Naive thymus-derived CD4-positive, alpha-beta T cell (primary cell): ENCODE measurements at regions not wholly inside any gene's neighbourhood (a gene's known extent, or its start where the extent isn't known, plus 50 kb on each side); places are given as distances from the start of the nearest gene placed in this dataset.
"Not testable (repeated sequence)": the region's sequence is repeated elsewhere in the genome, so short reads cannot be mapped to it uniquely, and the experiment has no call there.

ENCODE experiments used
- ATAC-seq: fragments of 150-1000 bp; cut with Tn5 transposase; 2 replicates; pipeline ENCODE4 v1.10.0; 2021; ENCODE audit warnings: mild to moderate bottlenecking, moderate library complexity
- CTCF ChIA-PET: fragments of 350-600 bp; sonication (Branson Sonifier 250); formaldehyde crosslinking; loops from one replicate; lab custom pipeline; 2021; ENCODE audit warnings: antibody characterized with exemption; lab: Charles Lee
- POLR2A ChIA-PET: fragments of 350-600 bp; sonication (Branson Sonifier 250); formaldehyde crosslinking; loops from one replicate; lab custom pipeline; 2021; ENCODE audit warnings: antibody characterized with exemption, inconsistent platforms; lab: Charles Lee
- DNase-seq, 9 donors: peaks; one replicate each; pipeline versions ENCODE4 v3.0.0 to v3.0.0-alpha.2; 2020 to 2022; ENCODE audit warnings: mixed read lengths in 1 of 9
- H3K27ac ChIP-seq: one replicate; pipeline ENCODE4 v1.7.0; 2013; ENCODE audit warnings: mild to moderate bottlenecking, low read depth, low read length, moderate library complexity
- H3K27me3 ChIP-seq, 2 donors: one replicate each; pipeline ENCODE4 v1.7.0; 2013; ENCODE audit warnings: low read length in 2 of 2, mild to moderate bottlenecking in 2 of 2, moderate library complexity in 2 of 2; ENCODE audit not compliant: control insufficient read depth in 2 of 2, insufficient read depth in 2 of 2
- H3K36me3 ChIP-seq, 3 experiments: 1 replicate in 2 of 3; 2 replicates in 1 of 3; pipeline ENCODE4 v1.7.0; 2013; ENCODE audit warnings: low read length in 3 of 3, mild to moderate bottlenecking in 3 of 3, moderate library complexity in 1 of 3; ENCODE audit not compliant: insufficient read depth in 3 of 3, control insufficient read depth in 2 of 3
- H3K4me1 ChIP-seq, 2 donors: one replicate each; pipeline ENCODE4 v1.7.0; 2013; ENCODE audit warnings: low read length in 2 of 2, mild to moderate bottlenecking in 2 of 2, moderate library complexity in 1 of 2; ENCODE audit not compliant: control insufficient read depth in 2 of 2, insufficient read depth in 2 of 2
- H3K4me3 ChIP-seq: 2 replicates; pipeline ENCODE4 v1.7.0; 2013; ENCODE audit warnings: mild to moderate bottlenecking, low read length
- H3K9me3 ChIP-seq, 3 experiments: 1 replicate in 2 of 3; 2 replicates in 1 of 3; pipeline ENCODE4 v1.7.0; 2013; ENCODE audit warnings: low read length in 3 of 3; ENCODE audit not compliant: control insufficient read depth in 2 of 3
- H3K27ac Mint-ChIP-seq, 9 donors: one replicate each; pipeline ENCODE4 v1.8.0; 2020 to 2022; ENCODE audit warnings: mixed read lengths in 9 of 9, mild to moderate bottlenecking in 8 of 9, moderate library complexity in 5 of 9, inconsistent platforms in 2 of 9
- H3K27me3 Mint-ChIP-seq, 5 donors: one replicate each; pipeline ENCODE4 v1.8.0; 2021 to 2022; ENCODE audit warnings: mixed read lengths in 5 of 5, mild to moderate bottlenecking in 1 of 5
- H3K36me3 Mint-ChIP-seq, 5 donors: one replicate each; pipeline ENCODE4 v1.8.0; 2020 to 2022; ENCODE audit warnings: mixed read lengths in 5 of 5, mild to moderate bottlenecking in 3 of 5, inconsistent platforms in 1 of 5
- H3K4me1 Mint-ChIP-seq, 7 donors: one replicate each; pipeline ENCODE4 v1.8.0; 2020 to 2022; ENCODE audit warnings: mixed read lengths in 7 of 7, mild to moderate bottlenecking in 3 of 7, inconsistent platforms in 1 of 7
- H3K4me3 Mint-ChIP-seq, 10 donors: one replicate each; pipeline ENCODE4 v1.8.0; 2020 to 2022; ENCODE audit warnings: mild to moderate bottlenecking in 10 of 10, mixed read lengths in 10 of 10, moderate library complexity in 6 of 10, inconsistent platforms in 2 of 10
- H3K9me3 Mint-ChIP-seq, 11 donors: one replicate each; pipeline ENCODE4 v1.8.0; 2020 to 2022; ENCODE audit warnings: mixed read lengths in 11 of 11, mild to moderate bottlenecking in 4 of 11, inconsistent platforms in 1 of 11, moderate library complexity in 1 of 11
- intact Hi-C, 2 donors: fragments of 100-400 bp; cut with micrococcal nuclease; formaldehyde crosslinking; loops; one replicate each; pipeline ENCODE4 v1.15.1; 2023

- Mint-ChIP-seq H3K4me3 (no peak overlapping the region), H3K27ac (peak overlapping the region in 1 of 9 donors; percentile 10), H3K27me3 (peaks cover 0 to 5% (median 5%) of the 10 kb centered on the region in 5 donors), H3K9me3 (no peaks in the 10 kb centered on the region), H3K4me1 (no peaks in the 10 kb centered on the region), H3K36me3 (no peaks in the 10 kb centered on the region)
- ATAC-seq (no peak), DNase-seq (no peak)
- no peaks in the 10 kb centered on the region for H3K9me3 ChIP-seq
- no peaks in the 10 kb centered on the region for H3K27me3 ChIP-seq
- H3K36me3 ChIP-seq: no peaks in the 10 kb centered on the region
- POLR2A ChIA-PET: no interaction called here
- H3K4me3 ChIP-seq: no peak overlapping the region
- intact Hi-C loops: no loop called here
- CTCF ChIA-PET: no interaction called here
- H3K27ac ChIP-seq: no peak overlapping the region
- no peaks in the 10 kb centered on the region for H3K4me1 ChIP-seq
Measured at GRCh38 chr12:124153392-124153791, 141.5 kb upstream of the RFLNA start.

- Histone ChIP-seq H3K27ac (no peak overlapping the region), H3K27me3 (no peaks in the 10 kb centered on the region), H3K36me3 (no peaks in the 10 kb centered on the region), H3K4me1 (no peaks in the 10 kb centered on the region), H3K4me3 (no peak overlapping the region), H3K9me3 (no peaks in the 10 kb centered on the region)
- no peaks in the 10 kb centered on the region for H3K9me3 Mint-ChIP-seq
- no peaks in the 10 kb centered on the region for H3K4me1 Mint-ChIP-seq
- H3K27ac Mint-ChIP-seq: no peak overlapping the region
- no peaks in the 10 kb centered on the region for H3K36me3 Mint-ChIP-seq
- ATAC-seq (no peak), DNase-seq (no peak)
- intact Hi-C loops: no loop called here
- H3K4me3 Mint-ChIP-seq: no peak overlapping the region
- peaks cover 0 to 5% (median 0%) of the 10 kb centered on the region in 5 donors for H3K27me3 Mint-ChIP-seq
- CTCF ChIA-PET: no interaction called here
- POLR2A ChIA-PET: no interaction called here
Measured at GRCh38 chr12:124157406-124157805, 137.5 kb upstream of the RFLNA start.

- no peak overlapping the region for H3K4me3 Mint-ChIP-seq
- Histone ChIP-seq H3K36me3 (no peaks in the 10 kb centered on the region), H3K4me3 (no peak overlapping the region), H3K27me3 (no peaks in the 10 kb centered on the region), H3K27ac (no peak overlapping the region), H3K4me1 (no peaks in the 10 kb centered on the region), H3K9me3 (no peaks in the 10 kb centered on the region)
- peaks cover 0 to 2% (median 0%) of the 10 kb centered on the region in 11 donors for H3K9me3 Mint-ChIP-seq
- no peak overlapping the region for H3K27ac Mint-ChIP-seq
- no peaks in the 10 kb centered on the region for H3K4me1 Mint-ChIP-seq
- CTCF ChIA-PET: no interaction called here
- DNase-seq (no peak), ATAC-seq (no peak)
- POLR2A ChIA-PET: no interaction called here
- H3K36me3 Mint-ChIP-seq: no peaks in the 10 kb centered on the region
- intact Hi-C loops: loop anchor here (5.0 to 10.0 kb wide), 2 partner anchors 605 to 608 kb away; no protein-coding TSS in a partner anchor
- peaks cover 0 to 5% (median 0%) of the 10 kb centered on the region in 5 donors for H3K27me3 Mint-ChIP-seq
Measured at GRCh38 chr12:124159655-124160054, 135.2 kb upstream of the RFLNA start.

GRCh38 chr12:124160097-124160756 lies 134.7 kb upstream of the RFLNA start:
- POLR2A ChIA-PET: no interaction called here
- CTCF ChIA-PET: no interaction called here
- Mint-ChIP-seq H3K36me3 (no peaks in the 10 kb centered on the region), H3K4me1 (no peaks in the 10 kb centered on the region), H3K27ac (no peak overlapping the region), H3K9me3 (peaks cover 0 to 2% (median 0%) of the 10 kb centered on the region in 11 donors), H3K4me3 (no peak overlapping the region), H3K27me3 (peaks cover 0 to 5% (median 0%) of the 10 kb centered on the region in 5 donors)
- Histone ChIP-seq H3K9me3 (no peaks in the 10 kb centered on the region), H3K27me3 (no peaks in the 10 kb centered on the region), H3K36me3 (no peaks in the 10 kb centered on the region), H3K4me3 (no peak overlapping the region), H3K27ac (no peak overlapping the region), H3K4me1 (no peaks in the 10 kb centered on the region)
- intact Hi-C loops: loop anchor here (5.0 to 10.0 kb wide), 2 partner anchors 605 to 607 kb away; no protein-coding TSS in a partner anchor
- DNase-seq: no peak
- no peak for ATAC-seq

- ATAC-seq, H3K9me3 ChIP-seq, H3K36me3 Mint-ChIP-seq, H3K36me3 ChIP-seq, H3K27me3 Mint-ChIP-seq, DNase-seq, H3K9me3 Mint-ChIP-seq, H3K4me3 Mint-ChIP-seq, H3K4me1 Mint-ChIP-seq, POLR2A ChIA-PET, H3K4me1 ChIP-seq, H3K27me3 ChIP-seq, H3K27ac ChIP-seq, H3K27ac Mint-ChIP-seq, H3K4me3 ChIP-seq, CTCF ChIA-PET: not testable (repeated sequence)
- intact Hi-C loops: loop anchor here (5.0 to 10.0 kb wide), 2 partner anchors 603 to 606 kb away; no protein-coding TSS in a partner anchor
Measured at GRCh38 chr12:124161402-124161801, 133.5 kb upstream of the RFLNA start.

GRCh38 chr12:124162151-124163110 lies 132.5 kb upstream of the RFLNA start:
- Histone ChIP-seq H3K4me1 (no peaks in the 10 kb centered on the region), H3K36me3 (no peaks in the 10 kb centered on the region), H3K4me3 (no peak overlapping the region), H3K27ac (no peak overlapping the region), H3K27me3 (no peaks in the 10 kb centered on the region), H3K9me3 (no peaks in the 10 kb centered on the region)
- Mint-ChIP-seq H3K4me3 (no peak overlapping the region), H3K36me3 (no peaks in the 10 kb centered on the region), H3K27ac (no peak overlapping the region), H3K27me3 (peaks cover 0 to 3% (median 0%) of the 10 kb centered on the region in 5 donors), H3K4me1 (no peaks in the 10 kb centered on the region), H3K9me3 (peaks cover 0 to 6% (median 0%) of the 10 kb centered on the region in 11 donors)
- ChIA-PET POLR2A (no interaction called here), CTCF (no interaction called here)
- no peak for ATAC-seq
- peak in 1 of 9 donors; percentile 1 for DNase-seq
- intact Hi-C loops: loop anchor here (5.0 to 10.0 kb wide), 2 partner anchors 602 to 605 kb away; no protein-coding TSS in a partner anchor
